GM12892 (cell line): ENCODE measurements at regions not wholly inside any gene's neighbourhood (a gene's known extent, or its start where the extent isn't known, plus 50 kb on each side); places are given as distances from the start of the nearest gene placed in this dataset.
"Not testable (repeated sequence)": the region's sequence is repeated elsewhere in the genome, so short reads cannot be mapped to it uniquely, and the experiment has no call there.

Experiments
- DNase-seq: peaks from one replicate; pipeline ENCODE4 v3.0.0; 2011; ENCODE audit not compliant: insufficient read length
- FAIRE-seq: peaks from 2 replicates; lab custom pipeline; 2011; peaks lifted over from hg19 to GRCh38; lab: Jason Lieb, UNC
- POLR2A ChIP-seq: IDR thresholded peaks from 2 replicates; pipeline ENCODE4 v1.6.1; 2011; ENCODE audit warnings: low read depth, low read length, control low read depth
- POLR2AphosphoS5 ChIP-seq: IDR thresholded peaks from 2 replicates; pipeline ENCODE4 v1.6.1; 2011; ENCODE audit warnings: low read depth, low read length, control low read depth
- TAF1 ChIP-seq: IDR thresholded peaks from 2 replicates; pipeline ENCODE4 v1.6.1; 2011; ENCODE audit warnings: low read depth, mild to moderate bottlenecking, control low read depth, low read length, borderline replicate concordance

GRCh38 chr4:125191232-125191631 lies 123.5 kb upstream of the FAT4 start:
- DNase-seq (no peak), FAIRE-seq (no peak)
- no peak for TF ChIP-seq TAF1
- no peak for TF ChIP-seq POLR2A
- TF ChIP-seq POLR2AphosphoS5, result no peak

- no peak for DNase-seq
- TF ChIP-seq POLR2AphosphoS5, result no peak
- no peak for TF ChIP-seq POLR2A
- TF ChIP-seq TAF1, result no peak
- FAIRE-seq, result no peak
These were observed 127.3 kb upstream of the FAT4 start for GRCh38 chr4:125187226-125188176.

- no peak for FAIRE-seq
- no peak for TF ChIP-seq POLR2A
- DNase-seq, result no peak
These were observed 130.6 kb upstream of the FAT4 start for GRCh38 chr4:125184116-125184515.

GRCh38 chr4:125181804-125182203 lies 133.0 kb upstream of the FAT4 start:
- TF ChIP-seq TAF1 (no peak), POLR2A (no peak), POLR2AphosphoS5 (no peak)
- FAIRE-seq (no peak), DNase-seq (no peak)

DNA sequence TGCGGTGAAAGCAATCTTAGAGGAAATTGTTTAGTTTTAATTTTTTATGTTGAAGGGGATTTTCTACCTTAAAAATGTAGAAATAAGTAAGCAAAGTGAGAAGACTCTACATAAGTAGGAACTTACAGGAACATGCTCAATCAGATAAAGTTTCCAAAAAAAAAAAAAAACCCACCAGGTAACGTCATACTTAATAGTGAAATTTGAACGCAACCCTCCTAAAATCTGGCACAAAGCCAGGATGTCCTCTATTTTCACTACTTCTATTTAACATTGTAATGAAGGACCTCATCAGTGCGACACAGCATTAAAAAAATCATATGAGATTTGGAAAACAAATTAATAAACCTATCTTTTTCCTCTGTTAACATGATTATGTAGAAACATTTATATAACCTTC lies 135.0 kb upstream of the FAT4 start:
- DNase-seq (no peak), FAIRE-seq (no peak)
- no peak for TF ChIP-seq POLR2A

DNA sequence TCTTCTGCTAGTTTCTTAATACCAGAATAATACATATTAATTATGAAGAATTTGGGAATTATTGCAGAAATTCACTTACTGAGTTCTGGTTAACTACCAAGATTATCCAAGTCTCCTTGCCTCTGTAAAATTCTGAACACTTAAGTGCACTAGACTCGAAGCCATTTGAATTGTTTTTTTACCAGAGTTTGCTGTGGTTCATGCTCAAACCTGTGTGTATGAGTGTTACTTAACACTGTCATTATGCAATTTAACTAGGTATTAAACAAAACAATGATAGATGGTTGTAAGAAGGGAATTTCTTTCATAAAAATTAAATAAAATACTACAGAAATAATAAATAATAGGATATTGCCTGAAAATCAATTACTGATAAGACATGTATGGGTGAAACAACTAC lies 145.6 kb upstream of the FAT4 start:
- DNase-seq (no peak), FAIRE-seq (no peak)
- TF ChIP-seq TAF1 (no peak), POLR2AphosphoS5 (no peak), POLR2A (no peak)

DNA sequence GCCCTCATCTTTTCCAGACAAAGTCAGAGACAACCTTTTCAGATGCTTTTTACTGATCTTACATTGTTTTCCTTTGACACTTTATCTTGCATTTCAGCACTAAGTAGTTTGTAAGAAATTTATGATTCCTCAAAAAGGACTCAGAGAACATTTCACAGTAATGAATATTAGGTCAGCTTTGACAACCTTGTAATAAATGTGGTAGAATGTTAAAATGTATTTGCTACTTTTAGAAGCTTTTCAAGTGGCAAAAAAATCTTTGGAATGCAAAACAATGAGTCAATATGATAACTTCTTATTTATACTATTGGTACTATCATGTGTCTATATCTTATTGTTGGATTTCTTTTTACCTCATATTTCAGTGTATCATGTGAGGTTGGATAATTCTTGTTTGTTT lies 146.2 kb upstream of the FAT4 start:
- FAIRE-seq, result no peak
- DNase-seq, result no peak
- TF ChIP-seq POLR2AphosphoS5 (no peak), TAF1 (no peak), POLR2A (no peak)

DNA sequence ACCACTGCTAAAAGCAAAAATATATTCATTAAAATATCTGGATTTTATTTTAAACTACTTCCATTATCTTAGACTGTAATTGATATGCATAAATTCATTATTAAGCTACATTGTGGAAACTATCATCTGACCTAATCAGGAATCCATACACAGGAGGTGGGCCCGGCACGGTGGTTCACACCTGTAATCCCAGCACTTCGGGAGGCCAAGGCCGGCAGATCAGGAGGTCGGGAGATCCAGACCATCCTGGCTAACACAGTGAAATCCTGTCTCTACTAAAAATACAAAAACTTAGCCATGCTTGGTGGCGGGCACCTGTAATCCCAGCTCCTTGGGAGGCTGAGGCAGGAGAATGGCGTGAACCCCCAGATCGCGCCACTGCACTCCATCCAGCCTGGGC lies 148.7 kb upstream of the FAT4 start:
- not testable (repeated sequence) for FAIRE-seq, DNase-seq

DNA sequence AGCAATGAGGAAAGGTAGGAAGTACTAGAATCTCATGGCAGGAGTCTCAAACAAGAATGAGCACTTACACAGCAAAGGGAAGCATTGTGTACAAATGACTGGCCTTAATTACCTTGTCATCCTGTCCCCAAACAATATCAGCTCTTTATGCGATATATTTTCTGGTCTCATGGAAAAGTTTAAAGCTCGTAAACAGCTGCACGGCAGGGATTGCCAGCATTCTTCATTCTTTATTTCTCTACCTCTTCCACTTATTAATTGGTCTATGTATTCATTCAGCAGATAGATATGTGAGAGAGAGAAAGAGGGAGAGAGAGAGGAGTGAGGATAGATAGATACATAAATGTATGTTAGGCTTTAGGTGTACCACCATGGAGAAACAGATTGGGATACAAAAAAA lies 155.8 kb upstream of the FAT4 start:
- DNase-seq (no peak), FAIRE-seq (no peak)
- no peak for TF ChIP-seq POLR2A
- no peak for TF ChIP-seq POLR2AphosphoS5
- no peak for TF ChIP-seq TAF1

DNA sequence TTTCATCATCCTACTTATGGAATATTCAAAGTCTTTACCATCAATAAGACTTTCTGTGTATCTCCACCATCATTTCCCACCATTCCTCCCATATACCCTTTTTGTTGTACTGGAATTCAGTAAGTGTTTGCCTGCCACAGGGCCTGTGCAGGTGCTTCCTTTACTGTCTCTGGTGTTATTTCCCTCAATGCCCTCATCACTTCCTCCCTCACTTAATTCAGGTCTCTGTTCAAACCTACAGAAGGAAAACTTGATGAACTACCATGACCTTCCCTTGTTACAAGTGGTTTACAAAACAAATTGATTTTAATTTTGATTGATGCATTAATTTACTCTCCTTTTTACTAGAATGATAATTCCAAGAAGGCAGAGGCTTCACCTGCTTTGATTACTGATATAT lies 159.5 kb upstream of the FAT4 start:
- no peak for TF ChIP-seq TAF1
- no peak for FAIRE-seq
- DNase-seq, result no peak

DNA sequence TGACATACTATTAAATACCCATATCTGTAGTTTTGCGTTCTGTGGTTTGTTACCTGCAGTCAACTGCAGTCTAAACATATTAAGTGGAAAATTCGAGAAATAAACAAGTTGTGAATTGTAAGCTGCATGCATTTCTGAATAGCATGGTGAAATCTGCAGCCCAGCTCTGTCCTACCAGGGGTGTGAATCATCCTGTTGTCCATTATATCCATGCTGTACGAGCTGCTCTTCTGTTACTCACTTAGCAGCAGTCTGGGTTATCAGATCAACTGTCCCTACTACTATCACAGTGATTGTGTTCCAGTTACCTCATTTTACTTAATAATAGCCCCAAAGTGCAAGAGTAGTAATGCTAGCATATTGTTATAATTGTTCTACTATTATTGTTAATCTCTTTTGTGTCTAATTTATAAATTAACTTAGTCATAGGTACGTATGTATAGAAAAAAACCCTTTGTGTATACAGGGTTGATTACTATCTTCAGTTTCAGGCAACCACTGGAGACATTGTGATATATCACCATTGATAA lies 173.7 kb upstream of the FAT4 start:
- DNase-seq (no peak), FAIRE-seq (no peak)
- TF ChIP-seq POLR2A (no peak), TAF1 (no peak), POLR2AphosphoS5 (no peak)

DNA sequence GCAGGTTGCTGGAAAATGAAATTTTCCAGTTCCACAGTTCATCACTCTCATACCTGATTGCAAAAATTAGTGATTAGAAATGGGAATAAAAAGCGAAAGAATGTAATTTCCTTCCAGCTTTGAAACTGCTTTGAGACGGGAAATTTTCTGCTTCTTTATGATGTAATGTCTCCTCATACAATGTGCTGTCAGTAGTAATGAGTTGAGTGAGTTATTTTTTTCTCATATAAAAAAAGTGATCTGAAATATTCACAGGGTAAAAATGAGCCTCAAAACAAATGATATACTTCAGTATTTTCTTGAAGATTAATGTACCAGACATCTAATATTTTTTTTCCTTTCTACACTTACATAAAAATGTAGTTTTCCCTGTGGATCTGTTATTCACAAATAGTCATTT lies 179.1 kb upstream of the FAT4 start:
- FAIRE-seq, result no peak
- TF ChIP-seq POLR2A (no peak), POLR2AphosphoS5 (no peak), TAF1 (no peak)

More for the DNA sequence above, 179.1 kb upstream of the FAT4 start:
- DNase-seq, result no peak
